Retinal pigment epithelial cell (primary cell): ENCODE measurements at regions not wholly inside any gene's neighbourhood (a gene's known extent, or its start where the extent isn't known, plus 50 kb on each side); places are given as distances from the start of the nearest gene placed in this dataset.

ENCODE experiments used
- DNase-seq: peaks from one replicate; pipeline ENCODE4 v3.0.0-alpha.2; 2010; ENCODE audit warnings: low read depth
- H3K4me3 ChIP-seq: 2 replicates; pipeline ENCODE4 v1.5.1; 2011; ENCODE audit warnings: mild to moderate bottlenecking, low read length, control low read depth, moderate library complexity
- TF ChIP-seq, protein P1 (sequence below): conservative IDR thresholded peaks from 2 replicates; pipeline ENCODE4 v1.5.1; 2011; ENCODE audit warnings: low read depth, low read length, control low read depth, inconsistent platforms

DNA sequence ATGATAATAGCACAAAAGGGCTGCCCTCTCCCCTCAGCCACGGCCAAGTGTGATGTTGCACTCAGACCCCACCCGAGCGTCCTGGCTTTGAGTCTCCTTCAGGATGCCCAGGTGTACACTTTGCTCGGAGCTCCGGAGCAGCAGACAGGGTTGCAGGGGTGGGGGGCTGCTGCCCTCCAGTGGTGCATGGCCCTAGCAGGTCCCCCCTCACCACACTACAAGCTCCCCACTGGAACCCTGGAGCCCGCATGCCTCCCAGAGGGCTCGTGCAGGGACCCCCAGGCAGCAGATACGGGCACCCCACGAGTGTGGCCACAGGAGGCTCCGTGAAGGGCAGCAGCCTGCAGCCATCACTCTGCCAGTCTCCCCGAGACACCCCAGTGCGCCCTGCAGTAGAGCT is 69.9 kb upstream of the C14orf180 start:
- TF ChIP-seq, protein P1, sequence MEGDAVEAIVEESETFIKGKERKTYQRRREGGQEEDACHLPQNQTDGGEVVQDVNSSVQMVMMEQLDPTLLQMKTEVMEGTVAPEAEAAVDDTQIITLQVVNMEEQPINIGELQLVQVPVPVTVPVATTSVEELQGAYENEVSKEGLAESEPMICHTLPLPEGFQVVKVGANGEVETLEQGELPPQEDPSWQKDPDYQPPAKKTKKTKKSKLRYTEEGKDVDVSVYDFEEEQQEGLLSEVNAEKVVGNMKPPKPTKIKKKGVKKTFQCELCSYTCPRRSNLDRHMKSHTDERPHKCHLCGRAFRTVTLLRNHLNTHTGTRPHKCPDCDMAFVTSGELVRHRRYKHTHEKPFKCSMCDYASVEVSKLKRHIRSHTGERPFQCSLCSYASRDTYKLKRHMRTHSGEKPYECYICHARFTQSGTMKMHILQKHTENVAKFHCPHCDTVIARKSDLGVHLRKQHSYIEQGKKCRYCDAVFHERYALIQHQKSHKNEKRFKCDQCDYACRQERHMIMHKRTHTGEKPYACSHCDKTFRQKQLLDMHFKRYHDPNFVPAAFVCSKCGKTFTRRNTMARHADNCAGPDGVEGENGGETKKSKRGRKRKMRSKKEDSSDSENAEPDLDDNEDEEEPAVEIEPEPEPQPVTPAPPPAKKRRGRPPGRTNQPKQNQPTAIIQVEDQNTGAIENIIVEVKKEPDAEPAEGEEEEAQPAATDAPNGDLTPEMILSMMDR = peak; percentile 19
- no peak for DNase-seq
- H3K4me3 ChIP-seq = no peak overlapping the region

DNA sequence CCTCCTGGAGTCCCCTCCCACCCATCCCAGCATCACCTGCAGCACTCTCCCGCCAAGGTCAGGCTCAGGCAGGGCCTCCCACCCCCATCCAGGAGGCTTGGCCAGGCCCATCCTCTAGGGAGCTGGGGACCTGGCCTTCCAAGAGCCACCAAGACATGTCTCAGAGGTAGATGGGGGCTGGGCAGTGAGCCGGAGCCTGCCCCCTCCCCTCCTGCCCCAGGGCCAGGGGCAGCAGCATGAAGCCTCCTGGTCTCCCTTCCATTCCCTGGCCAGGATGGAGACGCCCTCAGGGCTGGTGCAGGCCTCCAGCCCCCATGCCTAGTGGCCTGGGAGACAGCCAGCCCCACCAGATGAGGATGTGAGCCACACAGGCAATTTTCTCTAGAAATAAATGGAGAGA is 69.3 kb upstream of the C14orf180 start:
- TF ChIP-seq, protein P1 = no peak
- no peak overlapping the region for H3K4me3 ChIP-seq
- DNase-seq = no peak

DNA sequence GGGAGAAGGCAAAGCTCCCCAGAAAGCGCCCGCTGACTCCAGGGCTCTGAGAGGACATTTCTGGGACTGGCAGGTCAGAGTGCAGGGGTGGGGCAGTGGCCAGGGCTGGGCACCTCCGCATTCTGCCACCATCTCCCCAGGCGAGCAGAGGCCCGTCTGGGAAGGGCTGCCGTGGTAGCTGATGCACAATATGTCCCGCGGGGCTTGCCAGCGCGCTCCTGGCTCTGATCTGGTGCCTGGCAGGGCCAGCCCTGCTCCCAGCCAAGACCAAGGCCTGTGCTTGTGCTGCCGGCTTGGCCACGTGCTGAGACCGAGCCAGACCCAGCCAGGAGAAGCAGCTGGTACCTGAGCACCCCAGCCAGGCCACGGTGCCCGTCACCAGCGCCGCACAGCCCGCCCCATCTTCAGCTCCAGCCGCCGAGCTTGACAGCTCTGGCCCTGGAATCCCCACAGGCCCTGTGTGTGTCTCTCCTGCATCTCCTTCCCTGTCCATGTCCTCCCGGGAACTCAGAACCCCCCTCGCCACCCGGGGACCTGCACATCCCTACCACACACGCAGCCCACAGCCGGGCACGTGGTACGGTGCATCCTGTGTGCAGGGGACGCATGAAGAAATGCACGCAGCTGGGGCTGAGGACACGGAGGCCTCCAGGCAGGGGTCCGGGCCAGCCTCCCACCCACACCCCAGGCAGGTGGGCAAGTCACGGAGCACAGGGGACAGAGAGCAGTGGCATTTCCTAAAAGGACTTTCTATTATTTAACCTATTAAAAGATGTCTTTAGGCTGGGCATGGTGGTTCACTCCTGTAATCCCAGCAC is 68.6 kb upstream of the C14orf180 start:
- no peak overlapping the region for H3K4me3 ChIP-seq
- TF ChIP-seq, protein P1 = no peak
- no peak for DNase-seq

DNA sequence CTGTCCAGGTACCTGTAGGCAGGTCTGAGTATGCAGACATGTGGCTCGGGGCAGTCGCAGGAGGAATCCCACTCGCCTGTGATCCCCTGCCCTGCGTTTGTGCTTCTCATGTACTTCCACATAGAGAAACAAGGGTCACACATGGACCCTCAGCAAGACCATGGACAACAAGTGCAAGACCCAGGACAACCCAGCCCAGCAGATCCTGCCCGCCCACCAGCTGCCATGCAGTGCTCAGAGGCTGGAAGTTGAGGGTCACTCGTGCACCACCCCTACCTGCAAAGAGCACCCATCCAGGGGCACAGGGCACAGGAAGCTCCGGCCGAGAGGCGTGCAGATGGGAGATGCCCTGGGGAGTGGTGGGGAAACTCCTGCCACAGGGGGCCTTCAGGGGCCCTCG is 67.5 kb upstream of the C14orf180 start:
- no peak for DNase-seq
- TF ChIP-seq, protein P1 = no peak
- H3K4me3 ChIP-seq = no peak overlapping the region

DNA sequence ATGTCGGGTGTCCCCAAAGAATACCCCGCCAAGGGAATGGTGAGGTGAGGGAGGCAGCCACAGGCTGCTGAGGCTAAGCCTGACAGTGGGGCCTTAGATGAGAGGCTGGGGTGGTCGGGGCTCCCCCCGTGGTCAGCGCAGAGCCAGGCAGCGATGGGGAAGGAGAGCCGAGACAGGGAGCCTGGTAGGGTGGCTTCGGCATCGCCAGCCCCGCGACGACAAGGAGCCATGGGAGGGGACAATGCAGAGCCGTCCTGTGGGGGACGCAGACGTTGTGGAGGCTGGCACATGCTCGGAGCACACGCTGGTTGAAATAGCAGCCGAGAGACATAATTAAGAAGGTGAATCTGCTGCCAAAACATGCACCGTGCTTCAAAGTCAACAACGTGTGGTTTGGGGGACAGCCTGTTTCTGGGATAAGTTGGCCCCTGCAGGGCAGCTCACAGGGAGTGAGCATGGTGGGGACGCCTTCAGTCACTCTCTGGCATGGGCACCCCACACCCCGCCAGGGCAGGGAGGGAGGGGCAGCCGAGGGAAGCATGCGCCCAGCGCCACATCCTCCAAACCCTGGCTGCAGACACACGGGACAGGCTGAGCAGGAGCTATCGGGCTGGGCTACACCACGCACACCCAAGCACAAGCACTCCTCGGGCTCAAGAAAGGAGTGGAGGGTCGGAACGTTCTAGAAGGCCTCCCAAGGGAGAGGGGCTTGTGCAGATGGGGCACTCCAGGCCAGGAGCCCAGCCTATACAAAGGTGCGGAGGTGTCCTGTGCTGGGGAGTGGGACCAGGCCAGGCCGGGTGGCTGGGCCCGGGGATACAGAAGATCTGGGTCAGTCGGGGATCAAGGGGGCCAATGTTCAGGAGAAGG is 66.6 kb upstream of the C14orf180 start:
- TF ChIP-seq, protein P1 = no peak
- H3K4me3 ChIP-seq = no peak overlapping the region
- DNase-seq = no peak

DNA sequence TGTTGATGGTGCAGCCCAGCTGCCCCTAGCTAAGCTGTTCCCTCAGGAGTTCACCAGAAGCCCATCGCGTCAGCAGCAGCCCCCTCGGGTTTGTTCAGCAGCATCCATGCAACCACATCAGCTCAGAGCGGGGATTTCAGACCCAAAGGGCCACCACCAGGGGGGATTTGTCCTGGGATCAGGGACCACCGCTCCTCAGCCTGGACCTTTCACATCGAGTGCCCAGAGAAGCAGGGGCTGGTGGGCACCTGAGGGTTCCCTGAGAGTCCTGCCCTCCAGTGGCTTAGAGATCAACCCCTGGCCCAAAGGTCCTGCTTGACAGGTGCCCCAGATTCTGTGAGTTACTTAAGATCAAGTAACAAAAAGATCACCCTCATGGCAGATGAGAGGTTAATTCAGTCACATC is 65.9 kb upstream of the C14orf180 start:
- no peak overlapping the region for H3K4me3 ChIP-seq
- DNase-seq = no peak
- TF ChIP-seq, protein P1 = no peak
